Right lobe of liver (tissue), 4 donors: ENCODE measurements at regions not wholly inside any gene's neighbourhood (a gene's known extent, or its start where the extent isn't known, plus 50 kb on each side); places are given as distances from the start of the nearest gene placed in this dataset.

Source experiments
- POLR2A ChIP-seq: fragments of 450-650 bp; IDR thresholded peaks from one replicate; pipeline ENCODE4 v1.6.1; 2017; ENCODE audit warnings: antibody characterized with exemption, mild to moderate bottlenecking
- TF ChIP-seq, protein P1 (sequence below), 4 donors: fragments of 200-600 bp in 3 of 4; fragments of 450-650 bp in 1 of 4; IDR thresholded peaks; one replicate each; pipeline versions ENCODE4 v1.5.1 to v1.8.0; 2016 to 2022; ENCODE audit warnings: antibody characterized with exemption in 4 of 4, mild to moderate bottlenecking in 2 of 4
- donor health status: DM: no; HTN: no; CAD: no.
- donor health status: DM: no; HTN: no; CAD: no.
- donor health status: DM: no; HTN: yes; CAD: no.

- no peak for TF ChIP-seq POLR2A
- TF ChIP-seq, protein P1, sequence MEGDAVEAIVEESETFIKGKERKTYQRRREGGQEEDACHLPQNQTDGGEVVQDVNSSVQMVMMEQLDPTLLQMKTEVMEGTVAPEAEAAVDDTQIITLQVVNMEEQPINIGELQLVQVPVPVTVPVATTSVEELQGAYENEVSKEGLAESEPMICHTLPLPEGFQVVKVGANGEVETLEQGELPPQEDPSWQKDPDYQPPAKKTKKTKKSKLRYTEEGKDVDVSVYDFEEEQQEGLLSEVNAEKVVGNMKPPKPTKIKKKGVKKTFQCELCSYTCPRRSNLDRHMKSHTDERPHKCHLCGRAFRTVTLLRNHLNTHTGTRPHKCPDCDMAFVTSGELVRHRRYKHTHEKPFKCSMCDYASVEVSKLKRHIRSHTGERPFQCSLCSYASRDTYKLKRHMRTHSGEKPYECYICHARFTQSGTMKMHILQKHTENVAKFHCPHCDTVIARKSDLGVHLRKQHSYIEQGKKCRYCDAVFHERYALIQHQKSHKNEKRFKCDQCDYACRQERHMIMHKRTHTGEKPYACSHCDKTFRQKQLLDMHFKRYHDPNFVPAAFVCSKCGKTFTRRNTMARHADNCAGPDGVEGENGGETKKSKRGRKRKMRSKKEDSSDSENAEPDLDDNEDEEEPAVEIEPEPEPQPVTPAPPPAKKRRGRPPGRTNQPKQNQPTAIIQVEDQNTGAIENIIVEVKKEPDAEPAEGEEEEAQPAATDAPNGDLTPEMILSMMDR (IDR thresholded peaks at IDR 0.05), result no peak
Observed at GRCh38 chr3:152093901-152094300, 174.8 kb upstream of the MBNL1 start.
